ENCODE measurements at regions not wholly inside any gene's neighbourhood (a gene's known extent, or its start where the extent isn't known, plus 50 kb on each side); places are given as distances from the start of the nearest gene placed in this dataset.

DNA sequence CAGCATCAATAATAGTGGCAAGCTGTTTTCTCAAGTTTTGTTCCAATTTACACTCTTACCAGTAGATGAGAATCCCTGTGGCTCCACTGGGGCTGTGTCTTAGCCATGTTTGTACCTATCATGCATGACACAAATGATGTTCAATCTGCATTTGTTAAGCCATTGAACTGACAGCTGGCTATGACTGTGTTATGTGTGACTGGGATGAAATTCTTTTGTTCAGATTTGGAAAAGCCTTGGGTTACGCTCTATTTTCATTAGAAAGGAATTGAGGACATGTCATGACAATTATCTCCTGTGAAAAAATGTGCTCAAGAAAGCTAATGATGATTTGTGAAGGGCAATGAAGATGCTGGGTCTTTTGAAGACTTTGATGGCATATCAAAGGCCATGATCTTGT is 201.8 kb upstream of the LARGE1 start:
- no peak overlapping the region for H3K4me3 ChIP-seq (ENCODE audit: control insufficient read depth in 2 of 3, extremely low read depth in 1 of 3, insufficient read depth in 2 of 3, low read depth in 1 of 3, low read length in 3 of 3)
- TF ChIP-seq EZH2 (IDR thresholded peaks at IDR 0.05; ENCODE audit: low read length), result no peak
- TF ChIP-seq, protein P1, sequence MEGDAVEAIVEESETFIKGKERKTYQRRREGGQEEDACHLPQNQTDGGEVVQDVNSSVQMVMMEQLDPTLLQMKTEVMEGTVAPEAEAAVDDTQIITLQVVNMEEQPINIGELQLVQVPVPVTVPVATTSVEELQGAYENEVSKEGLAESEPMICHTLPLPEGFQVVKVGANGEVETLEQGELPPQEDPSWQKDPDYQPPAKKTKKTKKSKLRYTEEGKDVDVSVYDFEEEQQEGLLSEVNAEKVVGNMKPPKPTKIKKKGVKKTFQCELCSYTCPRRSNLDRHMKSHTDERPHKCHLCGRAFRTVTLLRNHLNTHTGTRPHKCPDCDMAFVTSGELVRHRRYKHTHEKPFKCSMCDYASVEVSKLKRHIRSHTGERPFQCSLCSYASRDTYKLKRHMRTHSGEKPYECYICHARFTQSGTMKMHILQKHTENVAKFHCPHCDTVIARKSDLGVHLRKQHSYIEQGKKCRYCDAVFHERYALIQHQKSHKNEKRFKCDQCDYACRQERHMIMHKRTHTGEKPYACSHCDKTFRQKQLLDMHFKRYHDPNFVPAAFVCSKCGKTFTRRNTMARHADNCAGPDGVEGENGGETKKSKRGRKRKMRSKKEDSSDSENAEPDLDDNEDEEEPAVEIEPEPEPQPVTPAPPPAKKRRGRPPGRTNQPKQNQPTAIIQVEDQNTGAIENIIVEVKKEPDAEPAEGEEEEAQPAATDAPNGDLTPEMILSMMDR (optimal IDR thresholded peaks at IDR 0.05 in 1 of 3, IDR thresholded peaks at IDR 0.05 in 1 of 3, conservative IDR thresholded peaks at IDR 0.05 in 1 of 3; ENCODE audit: extremely low read depth in 1 of 3, insufficient read depth in 2 of 3, low read length in 3 of 3), result no peak
- dilution Hi-C loops (cut with MboI; ENCODE audit: extremely low pct_ligation_motif_present, low sequenced_read_pairs), result no loop called here
- no peaks in the 10 kb centered on the region for H3K36me3 ChIP-seq (ENCODE audit: control insufficient read depth in 2 of 2, extremely low read depth in 1 of 2, insufficient read depth in 2 of 2, low read length in 2 of 2)
- FAIRE-seq, result no peak
- no peak overlapping the region for H3K9ac ChIP-seq (ENCODE audit: control insufficient read depth, extremely low read depth, insufficient read depth, low read length)
- no peak overlapping the region for H3K4me2 ChIP-seq (ENCODE audit: control insufficient read depth, extremely low read depth, insufficient read depth, low read depth, low read length)
- no peaks in the 10 kb centered on the region for H3K79me2 ChIP-seq (ENCODE audit: control insufficient read depth, insufficient read depth, low read length)
- H3K27me3 ChIP-seq (ENCODE audit: control insufficient read depth, extremely low read depth, insufficient read depth, low read length), result no peaks in the 10 kb centered on the region
- no peak for DNase-seq (ENCODE audit: low read depth, low spot score)
- H4K20me1 ChIP-seq (ENCODE audit: control insufficient read depth, extremely low read depth, insufficient read depth, low read length), result no peaks in the 10 kb centered on the region
- H3K9me3 ChIP-seq (ENCODE audit: control insufficient read depth, low read depth, low read length), result no peaks in the 10 kb centered on the region
- no peak overlapping the region for H2AFZ ChIP-seq (ENCODE audit: control insufficient read depth, low read length)
- no peaks in the 10 kb centered on the region for H3K9me1 ChIP-seq (ENCODE audit: control insufficient read depth, extremely low read depth, insufficient read depth, low read length)
- no peak overlapping the region for H3K27ac ChIP-seq (ENCODE audit: control insufficient read depth, insufficient read depth, low read length)
- H3K4me1 ChIP-seq (ENCODE audit: control insufficient read depth, extremely low read depth, insufficient read depth, low read length), result no peaks in the 10 kb centered on the region

DNA sequence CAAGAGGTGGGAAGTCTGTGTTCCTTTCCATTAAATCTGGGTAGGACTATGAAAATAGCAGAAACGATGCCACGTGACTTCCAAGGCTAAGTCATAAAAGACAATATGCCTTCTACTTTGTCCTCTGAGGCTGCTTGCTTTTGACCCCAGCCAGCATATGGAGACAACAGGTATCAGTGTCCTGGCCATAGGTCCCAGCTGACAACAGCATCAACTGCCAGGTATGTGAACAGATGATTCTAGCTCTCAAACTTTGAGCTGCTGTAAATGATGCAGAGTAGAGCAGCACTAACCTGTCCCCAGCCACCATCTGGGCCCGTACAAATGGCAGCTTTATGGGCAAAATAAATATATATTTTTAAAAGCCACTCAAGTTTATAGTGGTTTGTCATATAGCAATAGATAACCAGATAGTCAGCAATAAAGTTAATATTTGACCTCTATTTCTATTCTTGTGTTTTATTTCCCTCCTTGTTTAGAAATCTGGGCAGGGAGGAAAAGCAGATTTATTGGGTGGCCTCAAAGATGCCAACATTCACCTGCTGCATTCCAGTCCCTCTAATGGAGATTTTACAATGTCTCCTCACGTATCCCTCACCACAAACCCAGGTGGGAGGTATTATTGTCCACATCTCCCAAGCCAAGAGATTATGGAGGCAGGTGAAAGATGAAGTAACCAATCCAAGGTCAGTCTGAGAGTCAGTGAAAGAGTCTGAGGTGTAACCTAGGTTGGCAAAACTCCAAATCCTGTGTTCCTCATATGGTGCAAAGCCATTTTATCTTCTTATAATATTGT is 209.6 kb upstream of the LARGE1 start:
- no peak overlapping the region for H3K4me2 ChIP-seq (ENCODE audit: control insufficient read depth, extremely low read depth, insufficient read depth, low read depth, low read length)
- no peaks in the 10 kb centered on the region for H3K9me1 ChIP-seq (ENCODE audit: control insufficient read depth, extremely low read depth, insufficient read depth, low read length)
- no peaks in the 10 kb centered on the region for H3K79me2 ChIP-seq (ENCODE audit: control insufficient read depth, insufficient read depth, low read length)
- DNase-seq (ENCODE audit: low read depth, low spot score), result no peak
- no peak for FAIRE-seq
- H3K36me3 ChIP-seq (ENCODE audit: control insufficient read depth in 2 of 2, extremely low read depth in 1 of 2, insufficient read depth in 2 of 2, low read length in 2 of 2), result no peaks in the 10 kb centered on the region
- no peak overlapping the region for H3K9ac ChIP-seq (ENCODE audit: control insufficient read depth, extremely low read depth, insufficient read depth, low read length)
- no peaks in the 10 kb centered on the region for H4K20me1 ChIP-seq (ENCODE audit: control insufficient read depth, extremely low read depth, insufficient read depth, low read length)
- H3K27me3 ChIP-seq (ENCODE audit: control insufficient read depth, extremely low read depth, insufficient read depth, low read length), result no peaks in the 10 kb centered on the region
- no peaks in the 10 kb centered on the region for H3K4me1 ChIP-seq (ENCODE audit: control insufficient read depth, extremely low read depth, insufficient read depth, low read length)
- TF ChIP-seq, protein P1 (optimal IDR thresholded peaks at IDR 0.05 in 1 of 3, IDR thresholded peaks at IDR 0.05 in 1 of 3, conservative IDR thresholded peaks at IDR 0.05 in 1 of 3; ENCODE audit: extremely low read depth in 1 of 3, insufficient read depth in 2 of 3, low read length in 3 of 3), result no peak
- TF ChIP-seq EZH2 (IDR thresholded peaks at IDR 0.05; ENCODE audit: low read length), result no peak
- no peak overlapping the region for H3K4me3 ChIP-seq (ENCODE audit: control insufficient read depth in 2 of 3, extremely low read depth in 1 of 3, insufficient read depth in 2 of 3, low read depth in 1 of 3, low read length in 3 of 3)
- dilution Hi-C loops (cut with MboI; ENCODE audit: extremely low pct_ligation_motif_present, low sequenced_read_pairs), result no loop called here
- no peak overlapping the region for H2AFZ ChIP-seq (ENCODE audit: control insufficient read depth, low read length)
- H3K27ac ChIP-seq (ENCODE audit: control insufficient read depth, insufficient read depth, low read length), result no peak overlapping the region
- H3K9me3 ChIP-seq (ENCODE audit: control insufficient read depth, low read depth, low read length), result no peaks in the 10 kb centered on the region

All from keratinocyte (primary cell).